Uterus (tissue), 2 donors: ENCODE measurements at regions not wholly inside any gene's neighbourhood (a gene's known extent, or its start where the extent isn't known, plus 50 kb on each side); places are given as distances from the start of the nearest gene placed in this dataset.

Experiments used
- CTCF ChIP-seq, 4 experiments: fragments of 200-600 bp in 2 of 4; fragments of 450-650 bp in 2 of 4; sonication (generic) in 2 of 4; IDR thresholded peaks; one replicate each; pipeline ENCODE4 v1.5.1; 2016 to 2019; ENCODE audit warnings: antibody characterized with exemption in 4 of 4, mild to moderate bottlenecking in 2 of 4, moderate library complexity in 1 of 4
- POLR2A ChIP-seq, 2 donors: fragments of 450-650 bp; IDR thresholded peaks; one replicate each; pipeline ENCODE4 v1.6.1; 2016; ENCODE audit warnings: antibody characterized with exemption in 2 of 2, mild to moderate bottlenecking in 1 of 2, moderate library complexity in 1 of 2

DNA sequence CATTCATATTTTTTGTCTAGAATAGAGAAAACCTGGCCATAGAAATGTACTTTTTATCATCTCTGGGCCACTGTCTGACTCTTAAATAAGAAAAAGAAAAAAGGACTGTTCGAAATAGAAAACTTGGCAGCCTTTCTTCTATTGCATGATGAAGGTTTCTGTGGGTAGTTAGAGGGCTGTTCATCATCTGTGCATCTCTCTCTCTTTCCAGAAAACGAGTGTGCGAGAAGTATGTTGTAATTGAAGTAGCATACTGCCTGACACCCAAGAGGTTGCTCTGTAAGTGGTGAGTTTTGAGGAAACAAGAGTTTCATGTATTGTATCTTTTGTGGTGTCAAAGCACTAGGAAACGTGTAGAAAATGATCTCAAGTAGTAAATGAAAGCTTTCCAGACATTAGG lies 343.2 kb upstream of the TMEM229A start:
- no peak for TF ChIP-seq CTCF (IDR thresholded peaks at IDR 0.05)
- TF ChIP-seq POLR2A (IDR thresholded peaks at IDR 0.05), result no peak
